ENCODE measurements at regions not wholly inside any gene's neighbourhood (a gene's known extent, or its start where the extent isn't known, plus 50 kb on each side); places are given as distances from the start of the nearest gene placed in this dataset.
"Not testable (repeated sequence)": the region's sequence is repeated elsewhere in the genome, so short reads cannot be mapped to it uniquely, and the experiment has no call there.

DNA sequence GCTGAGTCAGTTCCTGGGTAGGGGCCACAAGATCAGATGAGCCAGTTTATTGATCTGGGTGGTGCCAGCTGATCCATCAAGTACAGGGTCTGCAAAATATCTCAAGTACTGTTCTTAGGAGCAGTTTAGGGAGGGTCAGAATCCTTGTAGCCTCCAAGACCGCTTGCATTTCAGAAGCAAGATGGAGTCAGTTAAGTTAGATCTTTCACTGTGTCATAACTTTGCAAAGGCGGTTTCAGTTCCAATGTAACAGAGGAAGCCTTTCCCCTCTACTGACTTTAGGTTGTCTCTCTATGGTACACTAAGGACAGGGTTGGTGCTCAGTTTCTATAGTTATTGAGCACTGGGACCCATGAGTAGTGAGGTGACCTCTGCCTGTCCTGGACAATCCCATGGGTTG, 127.3 kb upstream of the WDR1 start:
- Histone ChIP-seq H3K27me3 (ENCODE audit: control insufficient read depth in 2 of 2, insufficient read depth in 1 of 2, low read length in 1 of 2) (no peaks in the 10 kb centered on the region), H3K36me3 (ENCODE audit: control insufficient read depth in 2 of 2, insufficient read depth in 2 of 2, low read length in 1 of 2) (no peaks in the 10 kb centered on the region), H3K4me1 (ENCODE audit: control insufficient read depth in 2 of 2, insufficient read depth in 2 of 2, low read length in 2 of 2) (no peaks in the 10 kb centered on the region), H3K9me3 (ENCODE audit: control insufficient read depth in 2 of 2, insufficient read depth in 1 of 2, low read length in 1 of 2) (no peaks in the 10 kb centered on the region), H3K27ac (ENCODE audit: low read depth in 1 of 2, low read length in 1 of 2) (no peak overlapping the region), H3K4me3 (ENCODE audit: low read length in 2 of 2) (no peak overlapping the region)
- 96% methylated on average over 2 of the region's 2 CpGs for WGBS
- peak in 1 of 9 donors; percentile 0 for DNase-seq (ENCODE audit: low read depth in 6 of 9, low spot score in 9 of 9)

DNA sequence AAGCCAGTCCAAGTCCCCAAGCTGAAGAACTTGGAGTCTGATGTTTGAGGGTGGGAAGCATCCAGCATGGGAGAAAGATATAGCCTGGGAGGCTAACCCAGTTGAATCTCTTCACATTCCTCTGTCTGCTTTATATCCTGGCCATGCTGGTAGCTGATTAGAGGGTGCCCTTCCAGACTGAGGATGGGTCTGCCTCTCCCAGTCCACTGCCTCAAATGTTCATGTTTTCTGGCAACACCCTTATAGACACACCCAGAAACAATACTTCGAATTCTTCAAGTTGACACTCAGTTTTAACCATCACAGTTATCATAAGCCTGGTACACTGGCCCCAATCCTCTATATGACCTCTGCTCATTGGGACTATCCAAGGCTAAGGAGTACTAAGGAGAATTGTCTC, 124.1 kb upstream of the WDR1 start:
- 47% methylated on average over 1 of the region's 1 CpG for WGBS
- no peaks in the 10 kb centered on the region for H3K4me1 ChIP-seq (ENCODE audit: control insufficient read depth in 2 of 2, insufficient read depth in 2 of 2, low read length in 2 of 2)
- H3K27ac ChIP-seq (ENCODE audit: low read depth in 1 of 2, low read length in 1 of 2), result no peak overlapping the region
- no peaks in the 10 kb centered on the region for H3K27me3 ChIP-seq (ENCODE audit: control insufficient read depth in 2 of 2, insufficient read depth in 1 of 2, low read length in 1 of 2)
- no peaks in the 10 kb centered on the region for H3K36me3 ChIP-seq (ENCODE audit: control insufficient read depth in 2 of 2, insufficient read depth in 2 of 2, low read length in 1 of 2)
- DNase-seq (ENCODE audit: low read depth in 6 of 9, low spot score in 9 of 9), result no peak
- H3K4me3 ChIP-seq (ENCODE audit: low read length in 2 of 2), result no peak overlapping the region
- no peaks in the 10 kb centered on the region for H3K9me3 ChIP-seq (ENCODE audit: control insufficient read depth in 2 of 2, insufficient read depth in 1 of 2, low read length in 1 of 2)

DNA sequence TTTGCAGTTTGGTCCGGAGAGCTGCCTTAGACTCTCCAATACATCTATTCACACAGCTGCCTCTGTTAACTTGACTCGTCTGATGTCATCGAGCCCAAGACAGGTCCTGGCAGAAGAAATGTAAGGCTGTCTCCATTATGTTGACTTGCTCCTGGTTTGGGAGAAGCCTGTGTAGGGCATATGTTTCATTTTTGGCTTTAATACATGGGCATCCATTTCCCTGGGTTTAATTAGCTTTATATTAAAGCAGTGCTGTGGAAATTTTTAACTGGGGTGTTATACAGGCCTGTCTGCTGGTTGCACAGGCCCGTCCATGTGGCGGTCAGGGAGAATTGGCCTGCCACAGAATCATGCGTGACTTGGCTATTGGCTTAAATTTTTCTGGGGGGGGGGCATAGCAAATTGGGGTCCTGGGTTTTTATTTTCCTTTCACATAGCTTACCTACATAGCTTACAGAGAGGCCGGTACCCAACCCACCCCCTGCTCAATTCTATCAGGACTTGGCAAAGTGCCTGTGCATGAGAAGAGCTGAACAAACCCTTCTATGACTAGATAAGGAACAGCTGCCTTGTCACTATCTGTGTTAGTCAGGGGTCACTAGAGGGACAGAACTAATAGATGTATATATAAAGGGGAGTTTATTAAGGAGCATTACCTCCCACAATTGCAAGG, 123.5 kb upstream of the WDR1 start:
- no peaks in the 10 kb centered on the region for H3K9me3 ChIP-seq (ENCODE audit: control insufficient read depth in 2 of 2, insufficient read depth in 1 of 2, low read length in 1 of 2)
- no peak overlapping the region for H3K27ac ChIP-seq (ENCODE audit: low read depth in 1 of 2, low read length in 1 of 2)
- WGBS, result 94% methylated on average over 7 of the region's 7 CpGs
- no peaks in the 10 kb centered on the region for H3K27me3 ChIP-seq (ENCODE audit: control insufficient read depth in 2 of 2, insufficient read depth in 1 of 2, low read length in 1 of 2)
- peak in 1 of 9 donors; percentile 0 for DNase-seq (ENCODE audit: low read depth in 6 of 9, low spot score in 9 of 9)
- no peak overlapping the region for H3K4me3 ChIP-seq (ENCODE audit: low read length in 2 of 2)
- H3K36me3 ChIP-seq (ENCODE audit: control insufficient read depth in 2 of 2, insufficient read depth in 2 of 2, low read length in 1 of 2), result no peaks in the 10 kb centered on the region
- H3K4me1 ChIP-seq (ENCODE audit: control insufficient read depth in 2 of 2, insufficient read depth in 2 of 2, low read length in 2 of 2), result no peaks in the 10 kb centered on the region

DNA sequence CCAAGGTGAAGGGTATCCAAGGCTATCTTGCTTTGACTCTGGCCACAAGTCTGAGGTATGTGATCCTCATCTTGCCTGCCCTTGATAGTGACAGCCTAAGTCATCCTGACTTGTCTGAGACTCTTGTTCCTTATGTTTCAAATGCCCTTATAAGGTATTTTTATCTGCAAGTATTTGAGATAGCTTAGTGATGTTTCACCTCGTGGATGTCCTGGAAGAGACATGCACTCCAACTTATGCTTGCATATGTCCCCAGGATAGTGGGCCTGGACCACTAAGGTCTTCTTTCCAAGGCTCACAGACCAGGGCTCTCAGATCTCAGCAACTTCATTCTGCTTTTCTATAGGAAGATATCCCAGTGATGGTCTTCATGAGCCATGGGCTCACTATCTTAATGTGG, 120.5 kb upstream of the WDR1 start:
- DNase-seq (ENCODE audit: low read depth in 6 of 9, low spot score in 9 of 9), result peak in 1 of 9 donors; percentile 0
- Histone ChIP-seq H3K27me3 (ENCODE audit: control insufficient read depth in 2 of 2, insufficient read depth in 1 of 2, low read length in 1 of 2) (no peaks in the 10 kb centered on the region), H3K4me3 (ENCODE audit: low read length in 2 of 2) (no peak overlapping the region), H3K36me3 (ENCODE audit: control insufficient read depth in 2 of 2, insufficient read depth in 2 of 2, low read length in 1 of 2) (no peaks in the 10 kb centered on the region), H3K27ac (ENCODE audit: low read depth in 1 of 2, low read length in 1 of 2) (no peak overlapping the region), H3K9me3 (ENCODE audit: control insufficient read depth in 2 of 2, insufficient read depth in 1 of 2, low read length in 1 of 2) (no peaks in the 10 kb centered on the region), H3K4me1 (ENCODE audit: control insufficient read depth in 2 of 2, insufficient read depth in 2 of 2, low read length in 2 of 2) (no peaks in the 10 kb centered on the region)
- WGBS, result 86% methylated on average over 1 of the region's 1 CpG

DNA sequence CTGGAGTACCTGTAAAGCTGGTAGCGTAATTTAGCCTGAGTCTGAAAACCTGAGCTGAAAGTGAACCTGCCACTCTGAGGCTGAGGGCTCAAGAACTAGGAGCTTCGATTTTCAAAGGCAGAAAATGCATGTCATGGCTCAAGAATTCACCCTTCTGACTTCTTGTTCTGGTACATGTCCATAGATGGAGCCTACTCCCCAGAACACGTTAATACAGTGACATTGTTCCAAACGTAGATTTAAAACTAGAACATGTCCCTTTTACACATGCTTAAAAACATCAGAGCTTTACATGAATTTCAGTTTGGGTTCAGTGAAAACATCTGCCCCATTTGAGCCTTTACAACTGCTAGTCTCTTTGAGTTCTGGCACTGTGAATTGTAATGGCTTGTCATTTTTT, 115.5 kb upstream of the WDR1 start:
- WGBS, result 88% methylated on average over 4 of the region's 4 CpGs

DNA sequence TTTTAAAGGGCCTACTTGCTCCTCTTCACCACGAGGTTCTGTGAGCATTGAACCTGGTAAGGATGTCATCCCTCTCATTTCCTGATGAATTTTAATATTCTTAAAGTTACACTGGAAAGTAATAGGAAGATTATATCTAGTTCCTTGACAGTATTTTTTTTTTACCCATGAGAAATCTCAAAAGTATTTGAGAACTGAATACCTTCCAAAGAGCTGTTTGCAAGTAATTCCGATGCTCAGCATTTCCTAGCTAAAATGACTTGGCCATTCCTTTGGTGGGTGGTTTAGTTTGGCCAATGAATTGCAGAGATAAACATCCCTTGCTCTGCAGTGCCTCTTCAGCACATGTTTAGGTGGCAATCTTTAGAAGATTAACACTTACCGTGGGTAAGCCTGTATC, 110.2 kb upstream of the WDR1 start:
- Histone ChIP-seq H3K9me3 (ENCODE audit: control insufficient read depth in 2 of 2, insufficient read depth in 1 of 2, low read length in 1 of 2) (no peaks in the 10 kb centered on the region), H3K4me1 (ENCODE audit: control insufficient read depth in 2 of 2, insufficient read depth in 2 of 2, low read length in 2 of 2) (no peaks in the 10 kb centered on the region), H3K27me3 (ENCODE audit: control insufficient read depth in 2 of 2, insufficient read depth in 1 of 2, low read length in 1 of 2) (no peaks in the 10 kb centered on the region), H3K4me3 (ENCODE audit: low read length in 2 of 2) (no peak overlapping the region), H3K27ac (ENCODE audit: low read depth in 1 of 2, low read length in 1 of 2) (no peak overlapping the region), H3K36me3 (ENCODE audit: control insufficient read depth in 2 of 2, insufficient read depth in 2 of 2, low read length in 1 of 2) (no peaks in the 10 kb centered on the region)
- WGBS, result 89% methylated on average over 3 of the region's 3 CpGs
- DNase-seq (ENCODE audit: low read depth in 6 of 9, low spot score in 9 of 9), result no peak

More for the DNA sequence above, 115.5 kb upstream of the WDR1 start:
- DNase-seq (ENCODE audit: low read depth in 6 of 9, low spot score in 9 of 9), result no peak
- Histone ChIP-seq H3K36me3 (ENCODE audit: control insufficient read depth in 2 of 2, insufficient read depth in 2 of 2, low read length in 1 of 2) (no peaks in the 10 kb centered on the region), H3K27me3 (ENCODE audit: control insufficient read depth in 2 of 2, insufficient read depth in 1 of 2, low read length in 1 of 2) (no peaks in the 10 kb centered on the region), H3K27ac (ENCODE audit: low read depth in 1 of 2, low read length in 1 of 2) (no peak overlapping the region), H3K9me3 (ENCODE audit: control insufficient read depth in 2 of 2, insufficient read depth in 1 of 2, low read length in 1 of 2) (no peaks in the 10 kb centered on the region), H3K4me1 (ENCODE audit: control insufficient read depth in 2 of 2, insufficient read depth in 2 of 2, low read length in 2 of 2) (no peaks in the 10 kb centered on the region), H3K4me3 (ENCODE audit: low read length in 2 of 2) (no peak overlapping the region)

DNA sequence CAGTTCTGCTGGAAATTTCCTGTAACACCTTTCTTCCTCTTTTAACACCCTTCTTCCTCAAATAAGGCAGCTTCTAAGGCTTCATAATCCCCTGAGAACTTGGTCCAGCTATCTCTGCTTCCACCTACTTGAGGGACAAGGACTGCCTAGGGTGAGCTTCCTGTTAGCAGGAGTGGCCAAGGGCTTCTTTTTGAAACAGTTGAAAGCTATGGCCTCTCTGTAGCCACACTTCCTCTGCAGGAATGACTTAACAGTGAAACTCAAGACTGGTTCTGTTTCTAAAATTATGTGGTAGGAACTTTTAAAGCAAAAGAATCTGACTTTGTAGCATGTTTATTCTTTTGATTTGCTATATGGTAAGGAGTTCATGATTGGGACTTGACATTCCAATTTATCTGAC, 108.5 kb upstream of the WDR1 start:
- Histone ChIP-seq H3K4me3 (ENCODE audit: low read length in 2 of 2) (no peak overlapping the region), H3K9me3 (ENCODE audit: control insufficient read depth in 2 of 2, insufficient read depth in 1 of 2, low read length in 1 of 2) (no peaks in the 10 kb centered on the region), H3K36me3 (ENCODE audit: control insufficient read depth in 2 of 2, insufficient read depth in 2 of 2, low read length in 1 of 2) (no peaks in the 10 kb centered on the region), H3K27me3 (ENCODE audit: control insufficient read depth in 2 of 2, insufficient read depth in 1 of 2, low read length in 1 of 2) (no peaks in the 10 kb centered on the region), H3K27ac (ENCODE audit: low read depth in 1 of 2, low read length in 1 of 2) (no peak overlapping the region), H3K4me1 (ENCODE audit: control insufficient read depth in 2 of 2, insufficient read depth in 2 of 2, low read length in 2 of 2) (no peaks in the 10 kb centered on the region)
- DNase-seq (ENCODE audit: low read depth in 6 of 9, low spot score in 9 of 9), result no peak

DNA sequence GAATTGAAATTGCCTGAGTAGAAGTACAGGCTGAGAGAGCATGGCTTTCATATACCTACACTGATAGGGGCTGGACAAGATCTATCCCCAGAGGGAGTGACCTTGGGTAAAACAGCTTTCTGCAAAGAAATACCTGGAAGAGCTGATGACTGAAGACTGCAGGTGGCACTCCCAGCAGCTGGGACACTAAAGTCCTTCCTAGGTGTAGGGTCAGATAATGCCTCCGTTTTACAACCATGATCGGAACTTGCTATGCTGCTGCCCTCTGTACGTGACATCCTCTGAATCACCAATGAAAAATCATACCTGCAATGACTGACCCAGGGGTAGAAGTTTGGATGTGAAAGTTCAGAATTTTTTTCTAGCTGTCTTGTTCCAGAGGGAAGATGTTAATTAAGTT, 107.2 kb upstream of the WDR1 start:
- no peak for DNase-seq (ENCODE audit: low read depth in 6 of 9, low spot score in 9 of 9)
- no peaks in the 10 kb centered on the region for H3K9me3 ChIP-seq (ENCODE audit: control insufficient read depth in 2 of 2, insufficient read depth in 1 of 2, low read length in 1 of 2)
- no peak overlapping the region for H3K27ac ChIP-seq (ENCODE audit: low read depth in 1 of 2, low read length in 1 of 2)
- WGBS, result 97% methylated on average over 3 of the region's 3 CpGs
- H3K27me3 ChIP-seq (ENCODE audit: control insufficient read depth in 2 of 2, insufficient read depth in 1 of 2, low read length in 1 of 2), result no peaks in the 10 kb centered on the region
- H3K36me3 ChIP-seq (ENCODE audit: control insufficient read depth in 2 of 2, insufficient read depth in 2 of 2, low read length in 1 of 2), result no peaks in the 10 kb centered on the region
- H3K4me1 ChIP-seq (ENCODE audit: control insufficient read depth in 2 of 2, insufficient read depth in 2 of 2, low read length in 2 of 2), result no peaks in the 10 kb centered on the region
- H3K4me3 ChIP-seq (ENCODE audit: low read length in 2 of 2), result no peak overlapping the region

DNA sequence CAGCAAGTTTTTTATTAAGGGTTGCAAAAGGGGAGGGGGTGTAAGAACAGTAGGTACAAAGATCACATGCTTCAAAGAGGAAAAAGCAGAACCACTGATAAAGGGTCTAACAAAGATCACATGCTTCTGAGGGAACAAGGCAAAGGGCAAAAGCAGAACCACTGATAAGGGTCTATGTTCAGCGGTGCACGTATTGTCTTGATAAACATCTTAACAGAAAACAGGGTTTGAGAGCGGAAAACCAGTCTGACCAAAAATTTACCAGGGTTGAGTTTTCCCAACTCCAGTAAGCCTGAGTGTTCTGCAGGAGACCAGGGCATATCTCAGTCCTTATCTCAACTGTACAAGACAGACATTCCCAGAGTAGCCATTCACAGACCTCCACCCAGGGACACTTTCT, 96.9 kb upstream of the WDR1 start:
- H3K27me3 ChIP-seq (ENCODE audit: control insufficient read depth in 2 of 2, insufficient read depth in 1 of 2, low read length in 1 of 2); H3K9me3 ChIP-seq (ENCODE audit: control insufficient read depth in 2 of 2, insufficient read depth in 1 of 2, low read length in 1 of 2); H3K4me1 ChIP-seq (ENCODE audit: control insufficient read depth in 2 of 2, insufficient read depth in 2 of 2, low read length in 2 of 2); DNase-seq (ENCODE audit: low read depth in 6 of 9, low spot score in 9 of 9); H3K36me3 ChIP-seq (ENCODE audit: control insufficient read depth in 2 of 2, insufficient read depth in 2 of 2, low read length in 1 of 2); H3K27ac ChIP-seq (ENCODE audit: low read depth in 1 of 2, low read length in 1 of 2); H3K4me3 ChIP-seq (ENCODE audit: low read length in 2 of 2): not testable (repeated sequence)
- WGBS, result 90% methylated on average over 3 of the region's 3 CpGs

DNA sequence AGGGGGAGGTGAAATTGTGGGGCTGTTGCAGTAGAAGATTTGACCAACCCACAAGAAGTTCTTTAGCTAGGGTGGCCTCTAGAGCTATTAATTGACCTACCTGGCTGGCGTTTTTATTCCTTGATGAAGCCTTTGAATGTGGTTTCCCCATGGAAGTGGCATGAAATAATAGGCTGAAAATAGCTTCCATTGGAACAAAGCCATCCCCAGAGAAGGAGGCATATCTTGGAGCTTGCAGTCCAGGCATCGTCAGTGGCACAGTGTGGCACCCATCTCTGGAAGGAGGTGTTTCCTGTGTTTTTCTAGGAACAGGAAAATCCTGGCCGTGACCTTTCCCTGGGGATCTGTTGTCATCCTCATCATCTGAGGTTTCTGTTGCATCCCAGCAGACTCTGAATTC, 96.3 kb upstream of the WDR1 start:
- Histone ChIP-seq H3K27ac (ENCODE audit: low read depth in 1 of 2, low read length in 1 of 2) (no peak overlapping the region), H3K27me3 (ENCODE audit: control insufficient read depth in 2 of 2, insufficient read depth in 1 of 2, low read length in 1 of 2) (no peaks in the 10 kb centered on the region), H3K4me1 (ENCODE audit: control insufficient read depth in 2 of 2, insufficient read depth in 2 of 2, low read length in 2 of 2) (no peaks in the 10 kb centered on the region), H3K4me3 (ENCODE audit: low read length in 2 of 2) (no peak overlapping the region), H3K36me3 (ENCODE audit: control insufficient read depth in 2 of 2, insufficient read depth in 2 of 2, low read length in 1 of 2) (no peaks in the 10 kb centered on the region), H3K9me3 (ENCODE audit: control insufficient read depth in 2 of 2, insufficient read depth in 1 of 2, low read length in 1 of 2) (no peaks in the 10 kb centered on the region)
- WGBS, result 65% methylated on average over 3 of the region's 3 CpGs
- no peak for DNase-seq (ENCODE audit: low read depth in 6 of 9, low spot score in 9 of 9)

Measured in thymus (tissue), 11 donors.